ENCODE measurements at regions not wholly inside any gene's neighbourhood (a gene's known extent, or its start where the extent isn't known, plus 50 kb on each side); places are given as distances from the start of the nearest gene placed in this dataset.

- Histone ChIP-seq H3K4me3 (no peak overlapping the region), H3K27me3 (no peaks in the 10 kb centered on the region), H3K27ac (replicated peaks in 1 of 4) (no peak overlapping the region), H3K4me1 (no peaks in the 10 kb centered on the region), H3K9me3 (peaks cover 0 to under 1% (median 0%) of the 10 kb centered on the region in 4 donors), H3K36me3 (no peaks in the 10 kb centered on the region)
- DNase-seq (ENCODE audit: extremely low spot score) = no peak
- intact Hi-C loops (cut with DNase I) = no loop called here
- 90% methylated on average over 2 of the region's 2 CpGs for WGBS
- TF ChIP-seq POLR2A (IDR thresholded peaks at IDR 0.05; ENCODE audit: low read depth) (no peak), POLR2AphosphoS5 (IDR thresholded peaks at IDR 0.05) (no peak), CTCF (IDR thresholded peaks at IDR 0.05) (no peak), EP300 (IDR thresholded peaks at IDR 0.05) (no peak)
Observed at GRCh38 chr10:106440355-106440754, 724.2 kb downstream of the SORCS1 start.

- TF ChIP-seq EP300 (IDR thresholded peaks at IDR 0.05) (no peak), POLR2A (IDR thresholded peaks at IDR 0.05; ENCODE audit: low read depth) (no peak), POLR2AphosphoS5 (IDR thresholded peaks at IDR 0.05) (no peak), CTCF (IDR thresholded peaks at IDR 0.05) (no peak)
- WGBS = 80% methylated on average over 3 of the region's 3 CpGs
- H3K27me3 ChIP-seq = no peaks in the 10 kb centered on the region
- H3K4me3 ChIP-seq = no peak overlapping the region
- H3K9me3 ChIP-seq = peaks cover 0 to 11% (median 0%) of the 10 kb centered on the region in 4 donors
- no peaks in the 10 kb centered on the region for H3K4me1 ChIP-seq
- no peak for DNase-seq (ENCODE audit: extremely low spot score)
- H3K27ac ChIP-seq (replicated peaks in 1 of 4) = no peak overlapping the region
- H3K36me3 ChIP-seq = no peaks in the 10 kb centered on the region
- intact Hi-C loops (cut with DNase I) = no loop called here
Observed at GRCh38 chr10:106439366-106439765, 725.1 kb downstream of the SORCS1 start.

- Histone ChIP-seq H3K27ac (replicated peaks in 1 of 4) (no peak overlapping the region), H3K9me3 (peaks cover 0 to 11% (median 0%) of the 10 kb centered on the region in 4 donors), H3K27me3 (no peaks in the 10 kb centered on the region), H3K4me1 (no peaks in the 10 kb centered on the region), H3K4me3 (no peak overlapping the region), H3K36me3 (no peaks in the 10 kb centered on the region)
- TF ChIP-seq POLR2A (IDR thresholded peaks at IDR 0.05; ENCODE audit: low read depth) = no peak
- TF ChIP-seq EP300 (IDR thresholded peaks at IDR 0.05) = no peak
- TF ChIP-seq CTCF (IDR thresholded peaks at IDR 0.05) = no peak
- no peak for TF ChIP-seq POLR2AphosphoS5 (IDR thresholded peaks at IDR 0.05)
- intact Hi-C loops (cut with DNase I) = no loop called here
- DNase-seq (ENCODE audit: extremely low spot score) = no peak
- 52% methylated on average over 1 of the region's 1 CpG for WGBS
Observed at GRCh38 chr10:106438386-106438785, 726.1 kb downstream of the SORCS1 start.

DNA sequence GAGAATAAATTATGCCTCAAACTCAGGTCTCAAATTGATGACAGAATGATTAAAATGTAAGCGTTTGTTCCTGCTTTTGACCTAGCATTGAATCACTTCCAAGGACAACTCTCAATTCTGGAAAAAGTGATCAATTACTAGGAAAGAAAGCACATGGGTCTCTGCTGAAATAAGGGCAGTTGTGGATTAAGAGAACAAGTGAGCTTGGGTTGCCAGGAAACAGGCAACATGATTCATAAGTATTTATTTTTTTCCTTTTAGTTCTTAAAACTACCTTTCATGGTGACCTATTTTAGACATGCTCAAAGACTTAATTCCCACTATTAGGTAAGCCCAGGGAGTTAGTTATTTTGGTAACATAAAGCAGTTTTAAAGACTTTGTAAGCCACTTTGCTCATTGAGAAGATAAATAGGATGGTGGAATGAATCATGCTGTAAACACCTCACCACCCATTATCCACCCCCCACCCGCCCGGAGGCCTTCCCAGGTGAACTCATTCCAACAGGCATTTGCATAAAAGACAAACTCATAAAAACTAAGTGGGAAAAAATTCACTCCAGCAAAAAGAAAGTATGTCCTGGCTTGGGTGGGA, 728.3 kb downstream of the SORCS1 start:
- TF ChIP-seq POLR2AphosphoS5 (IDR thresholded peaks at IDR 0.05) = no peak
- no peak for TF ChIP-seq EP300 (IDR thresholded peaks at IDR 0.05)
- no peak for TF ChIP-seq POLR2A (IDR thresholded peaks at IDR 0.05; ENCODE audit: low read depth)
- TF ChIP-seq CTCF (IDR thresholded peaks at IDR 0.05) = no peak
- peaks cover 0 to 11% (median 0%) of the 10 kb centered on the region in 4 donors for H3K9me3 ChIP-seq
- no peak overlapping the region for H3K4me3 ChIP-seq
- H3K36me3 ChIP-seq = no peaks in the 10 kb centered on the region
- DNase-seq (ENCODE audit: extremely low spot score) = no peak
- no peaks in the 10 kb centered on the region for H3K4me1 ChIP-seq
- no peaks in the 10 kb centered on the region for H3K27me3 ChIP-seq
- no peak overlapping the region for H3K27ac ChIP-seq (replicated peaks in 1 of 4)
- intact Hi-C loops (cut with DNase I) = no loop called here
- 55% methylated on average over 3 of the region's 3 CpGs for WGBS

- no peak for DNase-seq (ENCODE audit: extremely low spot score)
- Histone ChIP-seq H3K4me3 (no peak overlapping the region), H3K36me3 (no peaks in the 10 kb centered on the region), H3K27me3 (no peaks in the 10 kb centered on the region), H3K4me1 (no peaks in the 10 kb centered on the region), H3K9me3 (peaks cover 0 to 11% (median 0%) of the 10 kb centered on the region in 4 donors), H3K27ac (replicated peaks in 1 of 4) (no peak overlapping the region)
- TF ChIP-seq EP300 (IDR thresholded peaks at IDR 0.05) (no peak), POLR2A (IDR thresholded peaks at IDR 0.05; ENCODE audit: low read depth) (no peak), POLR2AphosphoS5 (IDR thresholded peaks at IDR 0.05) (no peak), CTCF (IDR thresholded peaks at IDR 0.05) (no peak)
- intact Hi-C loops (cut with DNase I) = no loop called here
- WGBS = 100% methylated on average over 1 of the region's 1 CpG
Observed at GRCh38 chr10:106435081-106435480, 729.4 kb downstream of the SORCS1 start.

Measured in esophagus muscularis mucosa (tissue), 4 donors.